HG02763 (cell line): ENCODE measurements at regions not wholly inside any gene's neighbourhood (a gene's known extent, or its start where the extent isn't known, plus 50 kb on each side); places are given as distances from the start of the nearest gene placed in this dataset.
"Not testable (repeated sequence)": the region's sequence is repeated elsewhere in the genome, so short reads cannot be mapped to it uniquely, and the experiment has no call there.

Experiments
- ATAC-seq: cut with Tn5 transposase; IDR thresholded peaks from one replicate; pipeline ENCODE4 v1.9.1; 2021; ENCODE audit warnings: mild to moderate bottlenecking, moderate library complexity; ENCODE audit not compliant: unreplicated experiment

DNA sequence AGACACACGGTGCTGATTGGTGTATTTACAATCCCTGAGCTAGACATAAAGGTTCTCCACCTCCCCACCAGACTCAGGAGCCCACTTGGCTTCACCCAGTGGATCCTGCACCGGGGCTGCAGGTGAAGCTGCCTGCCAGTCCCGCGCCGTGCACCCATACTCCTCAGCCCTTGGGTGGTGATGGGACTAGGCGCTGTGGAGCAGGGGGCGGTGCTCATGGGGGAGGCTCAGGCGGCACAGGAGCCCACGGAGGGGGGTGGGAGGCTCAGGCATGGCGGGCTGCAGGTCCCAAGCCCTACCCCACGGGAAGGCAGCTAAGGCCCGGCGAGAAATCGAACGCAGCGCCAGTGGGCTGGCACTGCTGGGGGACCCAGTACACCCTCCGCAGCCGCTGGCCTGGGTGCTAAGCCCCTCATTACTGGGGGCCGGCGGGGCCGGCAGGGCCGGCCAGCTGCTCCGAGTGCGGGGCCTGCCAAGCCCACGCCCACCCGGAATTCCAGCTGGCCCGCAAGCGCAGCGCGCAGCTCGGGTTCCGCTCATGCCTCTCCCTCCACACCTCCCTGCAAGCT, 1447.2 kb downstream of the RAPGEF2 start:
- not testable (repeated sequence) for ATAC-seq

DNA sequence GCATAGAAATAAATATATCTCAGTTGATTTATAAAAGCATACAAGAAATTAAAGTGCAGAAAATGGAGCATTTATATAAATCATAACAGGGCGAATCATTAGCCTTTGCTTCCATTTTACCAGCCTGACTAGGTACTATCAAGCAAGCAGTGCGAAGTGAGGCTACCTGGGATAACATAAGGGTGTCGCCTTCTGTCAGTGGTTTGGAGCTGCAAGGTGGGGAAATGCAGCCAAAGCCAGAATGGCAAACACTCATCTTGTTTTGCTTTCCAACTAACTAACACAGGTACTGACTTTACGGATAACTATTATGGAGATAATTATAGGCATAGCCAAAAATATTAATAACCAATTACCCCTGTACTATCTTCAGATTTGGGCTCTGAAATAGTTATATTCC, 1459.8 kb downstream of the RAPGEF2 start:
- no peak for ATAC-seq

DNA sequence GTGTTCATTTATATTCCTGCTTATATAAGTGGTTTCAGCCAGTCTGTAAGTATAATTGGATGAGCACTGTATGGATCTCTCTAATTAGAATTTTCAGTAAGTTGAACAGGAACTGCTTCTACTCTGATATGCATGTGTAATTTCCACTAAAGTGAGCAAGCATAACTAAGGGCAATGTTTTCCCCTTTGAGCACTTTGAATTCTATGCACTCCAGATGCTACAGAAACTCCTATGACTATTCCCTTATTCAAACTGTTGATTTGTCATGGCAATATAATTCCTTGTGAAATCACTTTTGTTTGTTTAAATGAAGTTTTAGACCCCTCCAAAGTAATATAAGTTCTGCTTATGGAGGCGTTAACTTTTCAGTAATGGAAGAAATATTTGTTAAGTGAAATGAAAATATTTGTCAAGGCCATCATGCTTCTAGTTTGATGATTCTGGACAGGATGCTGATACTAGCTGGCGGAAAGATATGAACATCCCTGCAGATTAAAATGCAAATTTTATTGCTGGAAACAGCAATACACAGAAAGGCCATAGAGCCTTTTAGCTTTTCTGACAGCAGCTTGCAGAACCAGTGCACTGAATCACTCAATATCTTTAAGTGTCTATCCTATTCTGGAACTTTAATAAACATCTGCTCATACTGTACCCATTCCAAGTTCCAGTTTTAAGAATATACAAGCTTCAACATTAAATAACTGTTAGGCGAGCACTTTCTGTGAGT, 1460.8 kb downstream of the RAPGEF2 start:
- no peak for ATAC-seq

DNA sequence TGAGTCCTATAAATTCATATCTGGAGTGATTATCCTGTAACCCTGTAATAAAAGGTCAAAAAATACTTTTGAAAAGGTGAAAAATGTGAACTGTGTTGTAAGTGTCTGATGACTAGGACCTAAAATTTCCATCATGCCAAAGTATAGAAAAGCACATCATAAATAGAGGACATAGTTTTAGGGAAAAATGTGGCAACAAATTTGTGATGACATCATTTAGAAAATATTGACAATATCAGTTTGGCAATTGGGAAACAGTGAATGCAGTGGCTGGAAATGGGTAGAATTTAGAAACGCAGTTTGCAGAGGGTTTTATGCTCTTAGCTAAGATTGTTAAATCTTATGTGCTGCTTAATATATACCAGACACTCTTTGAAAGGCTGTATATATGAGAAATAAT, 1464.8 kb downstream of the RAPGEF2 start:
- no peak for ATAC-seq

DNA sequence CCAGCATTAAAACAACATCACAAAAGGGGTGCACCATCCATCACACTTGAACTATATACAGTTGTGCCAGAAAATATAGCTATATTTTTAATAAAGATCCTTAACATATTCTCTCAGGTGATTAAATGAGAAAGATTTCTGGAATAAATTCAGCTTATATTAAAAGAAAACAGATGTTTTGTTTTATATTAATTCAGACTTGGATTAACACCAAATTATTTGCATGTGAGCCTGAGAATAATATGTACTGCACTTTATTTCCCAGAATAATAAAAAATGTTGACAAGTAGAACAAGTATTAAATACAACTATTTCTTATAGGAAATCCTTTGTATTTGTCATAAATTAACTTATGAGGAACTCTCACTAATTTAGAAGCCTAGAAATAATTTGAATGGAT, 1467.4 kb downstream of the RAPGEF2 start:
- no peak for ATAC-seq

DNA sequence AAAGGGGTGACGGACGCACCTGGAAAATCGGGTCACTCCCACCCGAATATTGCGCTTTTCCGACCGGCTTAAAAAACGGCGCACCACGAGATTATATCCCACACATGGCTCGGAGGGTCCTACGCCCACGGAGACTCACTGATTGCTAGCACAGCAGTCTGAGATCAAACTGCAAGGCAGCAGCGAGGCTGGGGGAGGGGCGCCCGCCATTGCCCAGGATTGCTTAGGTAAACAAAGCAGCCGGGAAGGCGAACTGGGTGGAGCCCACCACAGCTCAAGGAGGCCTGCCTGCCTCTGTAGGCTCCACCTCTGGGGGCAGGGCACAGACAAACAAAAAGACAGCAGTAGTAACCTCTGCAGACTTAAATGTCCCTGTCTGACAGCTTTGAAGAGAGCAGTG, 1471.4 kb downstream of the RAPGEF2 start:
- ATAC-seq: not testable (repeated sequence)

DNA sequence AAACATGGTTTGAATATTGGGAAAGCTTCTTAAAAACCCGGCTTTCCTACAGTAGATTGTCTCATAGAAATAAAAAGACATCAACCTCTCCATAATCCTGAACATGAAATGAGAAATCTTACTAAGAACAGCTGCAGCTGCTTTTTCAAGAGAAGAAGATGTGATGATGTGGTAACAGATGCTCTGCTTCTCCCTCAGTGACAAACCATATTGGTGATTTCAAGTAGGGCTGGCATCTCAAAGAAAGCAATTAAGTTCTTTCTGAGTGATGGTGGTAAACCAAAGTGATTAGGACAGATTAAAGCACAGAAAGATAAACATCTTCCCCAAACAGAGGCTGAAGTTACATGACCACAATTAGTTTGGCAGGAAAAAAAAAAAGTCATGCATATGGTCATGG, 1477.7 kb downstream of the RAPGEF2 start:
- no peak for ATAC-seq

DNA sequence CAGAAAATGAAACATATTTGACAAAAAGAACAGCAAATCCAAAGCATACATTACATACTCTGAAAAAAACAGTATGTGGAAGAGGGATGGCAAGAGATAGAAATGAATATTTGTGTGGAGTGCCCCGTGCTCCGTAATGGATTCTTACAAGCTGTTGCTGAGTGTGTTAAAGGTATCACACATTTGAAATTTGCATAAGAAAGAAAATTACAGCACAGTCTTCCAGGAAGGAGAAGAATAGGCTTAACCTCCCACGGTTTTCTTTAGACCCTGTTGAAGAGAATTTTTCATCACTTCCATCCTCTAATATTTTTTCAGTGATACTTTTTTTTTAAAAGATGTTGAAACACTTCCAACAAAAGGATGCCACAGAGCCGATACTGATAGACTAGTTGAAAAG, 1489.4 kb downstream of the RAPGEF2 start:
- no peak for ATAC-seq

DNA sequence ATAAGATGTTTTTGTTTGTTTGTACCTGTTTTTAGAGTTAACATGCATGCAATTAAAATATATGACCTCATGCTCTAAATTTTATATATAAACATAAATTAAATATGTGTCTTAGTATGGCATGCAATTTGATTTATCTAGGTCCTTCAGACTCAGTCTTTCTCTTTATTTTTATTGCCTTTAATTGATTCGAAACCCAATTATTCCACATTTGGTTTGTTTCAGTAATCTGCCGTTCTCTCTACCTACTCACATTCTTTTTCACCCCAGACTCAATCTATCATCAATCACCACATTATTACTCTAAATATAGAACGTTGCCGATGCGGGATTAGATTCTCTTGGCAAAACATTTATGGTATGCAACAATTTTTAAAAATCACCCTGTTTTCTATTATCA, 1492.8 kb downstream of the RAPGEF2 start:
- ATAC-seq: no peak

DNA sequence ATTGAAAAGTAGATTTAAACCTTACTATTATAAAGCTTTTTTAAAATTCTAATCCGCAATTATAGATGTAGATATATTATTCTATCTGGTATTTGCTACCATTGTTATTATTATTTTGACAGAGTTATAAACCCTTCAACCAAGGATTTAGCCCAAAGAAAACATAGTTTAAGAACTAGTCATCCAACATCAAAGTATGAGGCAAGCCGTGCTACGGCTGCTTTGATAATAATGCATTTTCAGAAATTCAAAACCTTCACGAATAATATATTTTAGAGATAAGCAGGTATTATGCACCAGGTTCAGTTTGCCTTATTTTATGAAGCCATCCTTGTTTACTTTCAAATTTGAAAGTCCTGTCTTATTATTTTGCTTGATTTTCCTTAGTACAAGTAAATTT, 1501.7 kb downstream of the RAPGEF2 start:
- ATAC-seq: no peak

DNA sequence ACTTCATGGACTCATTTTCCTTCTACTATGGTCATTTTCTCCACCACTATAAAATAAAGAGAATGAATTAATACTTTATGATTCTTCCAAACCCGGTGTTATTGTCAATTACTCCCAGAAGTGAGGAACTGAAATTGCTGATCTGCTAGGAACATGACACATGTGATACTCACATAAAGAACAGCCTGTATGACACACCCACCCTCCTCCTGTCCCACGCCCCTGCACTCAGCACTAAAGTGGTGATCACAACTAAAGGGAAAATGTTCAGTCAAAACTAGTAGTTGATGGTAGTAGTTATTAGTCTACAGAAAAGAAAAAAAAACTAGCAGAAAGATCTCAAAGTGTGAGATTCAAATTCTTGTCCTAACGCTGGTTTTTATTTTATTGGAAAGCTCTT, 1508.3 kb downstream of the RAPGEF2 start:
- no peak for ATAC-seq

DNA sequence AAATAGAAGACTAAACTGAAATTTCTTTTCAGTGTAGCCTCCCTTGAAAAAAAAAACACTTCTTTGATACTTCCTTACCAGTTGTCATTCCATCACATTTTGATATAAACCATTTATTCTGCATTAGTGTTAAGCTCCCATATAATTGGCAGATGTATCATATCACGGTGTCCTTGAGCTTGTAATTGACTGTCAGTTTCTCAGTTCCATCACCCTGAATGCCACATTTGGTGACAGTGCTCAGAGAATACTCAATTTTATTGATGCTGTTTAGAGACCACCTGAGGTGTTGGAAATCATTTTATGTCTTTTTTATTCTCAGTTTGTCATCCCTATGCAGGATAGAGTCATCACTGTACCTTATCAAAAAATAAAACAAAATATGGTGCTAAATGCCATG, 1528.2 kb downstream of the RAPGEF2 start:
- ATAC-seq: no peak

DNA sequence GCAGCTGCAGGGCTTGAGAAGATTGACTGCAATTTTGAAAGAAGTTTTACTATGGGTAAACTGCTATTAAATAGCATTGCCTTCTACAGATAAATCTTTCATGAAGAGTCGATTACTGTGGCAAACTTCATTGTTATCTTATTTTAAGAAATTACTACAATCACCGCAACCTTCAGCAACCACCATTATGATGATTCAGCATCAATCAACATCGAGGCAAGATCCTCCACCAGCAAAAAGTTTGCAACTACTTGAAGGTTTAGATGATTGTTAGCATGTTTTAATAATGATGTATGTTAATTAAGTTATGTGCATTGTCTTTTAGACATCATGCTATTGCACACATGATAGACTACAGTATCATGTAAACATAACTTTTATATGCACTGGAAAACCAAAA, 1511.0 kb downstream of the FSTL5 start:
- ATAC-seq: no peak

DNA sequence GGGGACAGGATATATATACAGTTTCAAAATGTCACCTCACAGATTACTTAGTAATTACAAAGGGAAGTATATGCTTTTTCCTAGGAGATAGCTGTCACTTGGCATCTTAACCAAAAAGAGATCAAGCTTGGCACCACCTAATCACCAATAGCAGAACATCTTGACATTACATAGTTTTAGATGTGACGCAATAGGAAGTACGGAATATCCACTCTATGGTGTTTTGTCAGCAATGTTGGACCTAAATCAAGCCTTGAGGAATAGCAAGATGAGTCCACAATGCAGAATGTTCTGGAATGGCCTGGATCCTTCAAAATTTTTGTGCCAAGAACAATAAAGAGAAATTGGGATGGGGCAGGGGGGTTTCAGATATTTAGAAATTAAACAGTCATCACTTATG, 1488.2 kb downstream of the FSTL5 start:
- ATAC-seq: no peak

DNA sequence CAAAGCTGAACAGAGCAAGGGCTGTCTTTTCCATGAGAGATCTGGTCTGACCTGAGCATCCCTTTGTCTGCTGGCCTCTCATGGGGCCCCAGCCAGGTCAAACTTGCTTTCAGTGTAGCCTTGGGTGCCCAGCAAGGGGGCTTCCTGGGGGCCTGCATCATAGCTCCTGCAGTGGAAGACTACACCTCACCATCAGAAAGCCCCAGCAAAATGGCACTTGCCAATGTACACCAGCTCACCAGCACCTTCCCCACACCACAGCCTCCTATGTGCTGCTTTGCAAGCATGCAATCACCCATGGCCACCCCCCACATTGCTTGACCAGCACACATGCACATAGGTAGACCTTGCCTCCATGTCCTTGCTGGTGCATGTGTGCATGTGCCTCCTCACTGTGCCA, 1478.1 kb downstream of the FSTL5 start:
- no peak for ATAC-seq

DNA sequence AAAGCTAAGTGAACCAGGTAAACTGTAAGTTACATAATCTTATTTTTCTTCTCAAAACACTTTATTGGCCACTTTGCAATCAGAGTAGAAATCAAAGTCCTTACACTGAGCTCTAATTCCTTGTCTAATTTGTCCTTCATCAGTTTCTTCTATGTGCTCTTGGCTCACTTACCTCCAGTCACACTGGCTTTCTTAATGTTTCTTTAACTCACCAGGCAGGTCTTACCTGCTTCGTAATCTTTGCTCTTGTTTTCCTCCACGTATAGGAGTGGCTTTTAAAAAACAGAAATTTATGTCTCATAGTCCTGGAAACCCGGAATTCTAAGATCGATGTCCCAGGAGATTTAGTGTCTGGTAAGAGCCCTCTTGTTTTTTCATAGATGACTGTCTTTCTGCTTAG, 1462.1 kb downstream of the FSTL5 start:
- ATAC-seq: no peak

DNA sequence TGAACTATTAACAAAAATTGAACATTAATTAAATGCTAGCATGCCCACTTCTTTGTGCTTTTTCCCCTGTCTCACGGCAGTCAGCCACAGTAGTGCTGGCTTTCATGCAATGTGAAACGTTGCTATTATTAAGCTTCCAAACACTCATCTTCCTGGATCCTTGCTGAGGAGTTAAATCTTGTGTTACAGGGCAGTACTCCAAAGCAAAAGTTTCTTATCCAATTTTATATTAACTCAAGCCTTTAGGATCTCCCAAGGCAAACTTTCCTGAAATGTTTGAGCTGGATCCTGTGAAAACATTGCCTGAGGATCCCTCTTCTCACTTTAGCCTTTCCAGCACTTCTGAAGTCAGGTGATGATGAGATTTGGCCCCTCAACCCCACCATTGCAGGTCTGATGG, 1454.8 kb downstream of the FSTL5 start:
- no peak for ATAC-seq

DNA sequence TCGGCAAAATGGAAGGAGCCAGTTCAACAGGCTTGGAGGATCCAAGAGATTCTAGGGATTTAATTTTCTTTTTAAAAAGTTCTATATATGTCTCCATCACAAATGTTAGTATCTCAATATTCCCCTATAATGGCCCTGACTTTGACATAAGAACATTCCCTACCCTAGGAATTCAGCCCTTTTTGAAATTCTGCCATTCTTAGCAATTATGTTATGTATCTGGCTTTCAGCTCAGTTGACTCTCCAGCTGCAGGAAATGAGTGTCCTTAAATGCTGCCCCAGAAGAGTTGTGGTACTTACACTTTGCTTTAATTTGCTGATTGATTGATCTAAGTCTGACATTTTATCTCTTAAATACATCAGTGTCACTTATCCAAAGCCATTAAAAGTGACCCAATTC, 1454.3 kb downstream of the FSTL5 start:
- ATAC-seq: no peak

DNA sequence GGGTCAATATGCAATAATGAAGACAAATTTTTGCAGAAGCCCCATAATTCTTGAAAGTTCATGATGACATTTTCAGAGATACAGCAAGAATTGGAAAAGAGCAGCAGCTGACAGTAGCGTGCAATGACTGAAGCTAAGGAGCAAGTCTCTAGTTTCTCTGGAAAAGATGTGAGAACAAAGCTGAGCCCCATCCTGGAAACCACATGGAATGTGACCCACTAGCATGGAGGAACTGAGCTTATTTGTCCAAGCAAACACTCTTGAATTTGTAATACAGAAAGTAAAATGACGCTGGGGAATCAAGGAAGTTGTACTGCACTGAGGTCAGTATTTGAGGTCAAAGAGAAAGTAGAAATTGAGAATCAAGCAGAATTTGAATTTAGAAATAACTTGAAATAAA, 1447.2 kb downstream of the FSTL5 start:
- no peak for ATAC-seq

DNA sequence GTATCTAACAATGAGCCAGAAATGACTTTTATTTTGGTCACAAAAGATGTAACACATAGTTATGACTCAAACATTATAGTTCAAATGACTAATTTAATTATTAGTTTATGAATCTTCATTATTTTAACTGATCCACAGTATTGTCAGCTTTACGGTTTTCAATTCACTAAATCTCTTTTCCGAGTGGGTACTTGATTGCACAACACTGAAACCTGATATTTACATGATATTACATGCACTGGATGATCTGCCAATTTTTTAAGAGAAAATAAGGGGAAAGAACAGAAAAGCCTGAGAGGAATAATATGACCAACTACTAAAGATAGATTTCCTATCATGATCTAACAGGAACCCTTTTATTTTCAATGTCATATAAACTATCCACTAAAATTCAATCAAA, 1446.0 kb downstream of the FSTL5 start:
- ATAC-seq: no peak

DNA sequence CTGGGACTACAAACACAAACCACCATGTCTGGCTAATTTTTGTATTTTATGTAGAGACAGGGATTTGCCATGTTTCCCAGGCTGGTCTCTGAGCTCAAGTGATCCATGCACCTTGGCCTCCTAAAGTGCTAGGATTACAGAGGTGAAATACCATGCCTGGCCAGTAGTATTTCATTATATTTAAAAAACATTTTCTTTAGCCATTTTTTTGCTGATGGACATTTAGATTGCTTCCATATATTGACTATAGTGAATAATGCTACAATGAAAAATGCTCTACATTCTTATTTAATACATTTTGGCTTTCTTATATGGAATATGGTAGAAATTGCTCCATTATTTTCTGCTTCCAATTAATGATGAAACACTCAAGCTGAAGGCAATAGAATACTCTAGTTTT, 1439.7 kb downstream of the FSTL5 start:
- no peak for ATAC-seq

DNA sequence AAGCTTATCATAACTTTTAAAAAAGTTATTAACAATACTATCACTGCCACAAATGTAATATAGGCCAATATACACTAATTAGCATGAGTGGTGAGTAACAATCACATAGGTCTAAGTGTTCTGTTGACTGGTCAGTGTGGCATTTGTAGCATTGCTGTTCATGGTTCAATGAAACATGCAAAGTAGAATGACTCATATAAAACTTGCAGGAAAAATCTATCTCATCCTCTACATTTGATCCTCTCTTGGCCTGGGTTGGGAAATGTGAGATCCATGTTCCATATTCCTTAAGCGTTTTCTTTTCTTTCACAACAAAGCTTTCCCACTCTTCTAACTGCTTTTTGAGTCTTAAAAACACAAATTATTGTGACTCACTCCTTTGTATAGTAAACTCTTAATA, 1418.7 kb downstream of the FSTL5 start:
- ATAC-seq: no peak

DNA sequence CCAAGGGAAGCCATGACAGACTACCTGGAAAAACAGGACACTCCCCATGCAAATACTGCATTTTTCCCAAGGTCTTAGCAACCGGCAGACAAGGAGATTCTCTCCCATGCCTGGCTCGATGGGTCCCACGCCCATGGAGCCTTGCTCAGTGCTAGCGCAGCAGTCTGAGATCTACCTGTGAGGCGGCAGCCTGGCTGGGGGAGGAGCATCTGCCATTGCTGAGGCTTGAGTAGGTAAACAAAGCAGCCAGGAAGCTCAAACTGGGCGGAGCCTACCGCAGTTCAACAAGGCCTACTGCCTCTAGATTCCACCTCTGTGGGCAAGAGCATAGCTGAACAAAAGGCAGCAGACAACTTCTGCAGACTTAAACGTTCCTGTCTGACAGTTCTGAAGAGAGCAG, 1417.2 kb downstream of the FSTL5 start:
- ATAC-seq: not testable (repeated sequence)
